ENCODE measurements at regions not wholly inside any gene's neighbourhood (a gene's known extent, or its start where the extent isn't known, plus 50 kb on each side); places are given as distances from the start of the nearest gene placed in this dataset.

DNA sequence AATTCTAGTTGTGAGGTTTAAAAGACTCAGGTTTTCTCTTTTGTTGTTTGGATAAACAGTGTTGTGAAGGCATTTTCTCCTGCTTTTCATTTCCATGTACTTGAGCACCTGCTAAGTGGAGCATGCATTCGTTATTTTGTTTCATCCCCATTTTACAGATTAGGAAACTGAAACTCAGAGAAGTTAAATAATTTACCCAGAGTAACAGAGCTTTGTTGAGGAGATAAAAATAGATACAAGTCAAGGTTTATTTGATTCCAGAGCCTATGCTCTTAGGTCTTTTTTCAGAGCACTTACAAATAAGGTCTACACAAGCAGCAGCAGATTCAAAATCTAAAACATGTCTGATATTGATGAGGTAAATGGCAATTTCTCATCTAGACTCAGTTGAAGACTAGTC, 254.7 kb upstream of the PTBP2 start:
- TF ChIP-seq EZH2 (IDR thresholded peaks at IDR 0.05; ENCODE audit: insufficient read depth, poor library complexity, severe bottlenecking) (no peak), EZH2phosphoT487 (IDR thresholded peaks at IDR 0.05; ENCODE audit: insufficient read depth, low read depth) (no peak)
